GM04504 (cell line): ENCODE measurements at regions not wholly inside any gene's neighbourhood (a gene's known extent, or its start where the extent isn't known, plus 50 kb on each side); places are given as distances from the start of the nearest gene placed in this dataset.
A peak's percentile ranks its signal among the peaks of the same experiment; 100 is the strongest.
"Not testable (repeated sequence)": the region's sequence is repeated elsewhere in the genome, so short reads cannot be mapped to it uniquely, and the experiment has no call there.

Experiments
- DNase-seq: peaks from one replicate; pipeline ENCODE4 v3.0.0-alpha.2; 2012; ENCODE audit warnings: low read depth

DNA sequence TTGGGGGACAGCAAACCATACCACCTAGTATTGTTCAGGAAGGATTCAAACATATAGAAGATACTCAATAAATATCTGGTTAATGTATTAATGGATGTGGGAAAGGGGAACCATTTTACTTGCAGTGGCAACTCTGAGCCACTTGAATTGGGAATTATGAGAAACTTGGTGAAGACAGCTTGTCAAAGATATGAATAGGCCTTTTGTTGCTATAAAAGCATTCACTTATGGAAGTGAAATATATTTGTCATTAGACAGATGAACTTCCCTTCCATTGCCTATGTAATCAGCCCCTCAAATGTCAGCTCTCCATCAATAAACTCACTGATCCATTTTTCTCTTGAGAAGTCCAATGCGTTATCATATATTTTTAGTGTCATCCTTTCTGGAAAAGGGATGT lies 56.1 kb downstream of the GPR85 start:
- DNase-seq = no peak

DNA sequence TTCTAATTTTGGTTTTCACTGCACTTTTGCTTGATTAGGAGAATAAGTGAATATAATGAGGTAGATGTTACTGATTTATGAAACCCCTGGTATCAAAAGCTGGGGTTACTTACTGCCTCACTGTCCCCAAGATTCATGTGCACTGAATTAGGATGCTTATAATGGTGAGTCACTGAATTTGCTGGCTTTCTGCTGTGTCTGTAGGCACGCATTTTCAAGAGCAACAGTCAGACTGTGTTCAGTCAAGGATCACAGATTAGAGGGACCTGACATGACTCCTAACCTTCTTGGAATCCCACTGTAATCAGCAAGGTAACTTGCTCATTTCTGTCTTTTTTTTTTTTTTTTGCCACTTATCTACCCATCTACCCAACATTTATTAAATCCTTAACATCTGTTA lies 59.7 kb downstream of the GPR85 start:
- DNase-seq = peak; percentile 10

DNA sequence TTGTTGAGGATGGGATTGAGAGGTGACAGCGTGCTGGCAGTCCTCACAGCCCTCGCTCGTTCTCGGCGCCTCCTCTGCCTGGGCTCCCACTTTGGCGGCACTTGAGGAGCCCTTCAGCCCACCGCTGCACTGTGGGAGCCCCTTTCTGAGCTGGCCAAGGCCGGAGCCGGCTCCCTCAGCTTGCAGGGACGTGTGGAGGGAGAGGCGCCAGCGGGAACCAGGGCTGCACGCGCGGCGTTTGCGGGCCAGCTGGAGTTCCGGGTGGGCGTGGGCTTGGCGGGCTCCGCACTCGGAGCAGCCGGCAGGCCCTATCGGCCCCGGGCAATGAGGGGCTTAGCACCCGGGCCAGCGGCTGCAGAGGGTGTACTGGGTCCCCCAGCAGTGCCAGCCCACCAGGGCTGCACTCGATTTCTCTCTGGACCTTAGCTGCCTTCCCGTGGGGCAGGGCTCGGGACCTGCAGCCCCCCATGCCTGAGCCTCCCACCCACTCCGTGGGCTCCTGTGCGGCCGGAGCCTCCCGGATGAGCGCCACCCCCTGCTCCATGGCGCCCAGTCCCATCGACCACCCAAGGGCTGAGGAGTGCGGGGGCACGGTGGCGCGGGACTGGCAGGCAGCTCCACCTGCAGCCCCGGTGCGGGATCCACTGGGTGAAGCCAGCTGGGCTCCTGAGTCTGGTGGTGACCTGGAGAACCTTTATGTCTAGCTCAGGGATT lies 69.3 kb downstream of the GPR85 start:
- not testable (repeated sequence) for DNase-seq

DNA sequence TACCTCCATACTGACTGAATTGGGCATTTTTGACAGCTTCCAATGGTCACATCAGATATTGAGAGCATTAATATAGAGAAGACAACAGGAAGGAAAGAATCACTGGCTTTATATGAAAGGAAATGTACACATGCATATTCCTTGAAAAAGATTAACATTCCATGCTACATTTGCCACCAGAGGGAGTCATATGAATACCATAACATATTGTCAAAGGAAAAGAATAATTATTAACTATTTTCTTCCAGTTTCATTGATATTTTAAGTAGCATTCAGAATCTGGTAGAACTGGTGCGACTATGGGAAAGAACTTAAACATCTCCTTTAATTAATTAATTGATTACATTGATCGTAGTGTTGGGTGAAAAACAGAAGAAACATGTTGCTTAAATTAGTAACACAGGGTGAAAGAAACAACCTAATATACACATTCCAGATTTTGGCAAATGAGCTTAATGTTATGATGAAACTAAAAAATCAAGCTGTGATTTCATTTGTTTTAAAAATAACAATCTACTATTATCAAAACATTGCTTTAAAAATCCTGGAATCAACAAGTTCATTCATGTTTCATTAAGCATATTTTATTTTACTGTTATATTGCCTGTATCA lies 71.5 kb downstream of the GPR85 start:
- no peak for DNase-seq

DNA sequence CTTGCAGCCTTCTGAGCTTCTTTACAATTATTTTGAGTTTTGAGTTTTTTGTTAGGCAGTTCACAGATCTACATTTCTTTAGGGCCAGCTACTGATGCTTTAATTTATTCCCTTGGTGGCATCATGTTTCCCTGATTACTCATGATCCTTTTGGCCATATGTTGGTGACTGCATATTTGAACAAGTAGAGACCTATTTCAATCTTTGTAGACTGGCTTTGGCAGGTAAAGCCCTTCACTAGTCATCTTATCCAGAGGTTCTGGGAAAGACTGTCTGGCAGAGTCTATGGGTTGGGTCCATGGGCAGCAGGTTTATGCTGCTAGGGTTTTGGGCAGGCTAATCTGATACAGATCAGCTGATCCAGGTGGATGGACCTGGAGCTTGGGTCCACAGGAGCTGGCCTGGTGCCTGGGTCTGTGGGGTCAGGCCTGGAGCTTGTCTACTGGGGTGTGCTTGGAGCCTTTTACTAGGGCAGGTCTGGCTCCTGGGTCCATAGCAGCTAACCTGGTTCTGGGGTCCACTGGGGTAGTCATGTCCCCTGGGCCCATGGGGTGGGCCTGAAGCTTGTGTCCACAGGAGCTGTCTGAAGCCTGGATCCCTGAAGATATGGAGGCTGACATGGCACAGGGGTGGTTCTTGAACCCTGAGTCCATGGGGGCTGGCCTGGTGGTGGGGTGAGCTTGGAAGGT lies 72.7 kb downstream of the GPR85 start:
- DNase-seq = no peak

DNA sequence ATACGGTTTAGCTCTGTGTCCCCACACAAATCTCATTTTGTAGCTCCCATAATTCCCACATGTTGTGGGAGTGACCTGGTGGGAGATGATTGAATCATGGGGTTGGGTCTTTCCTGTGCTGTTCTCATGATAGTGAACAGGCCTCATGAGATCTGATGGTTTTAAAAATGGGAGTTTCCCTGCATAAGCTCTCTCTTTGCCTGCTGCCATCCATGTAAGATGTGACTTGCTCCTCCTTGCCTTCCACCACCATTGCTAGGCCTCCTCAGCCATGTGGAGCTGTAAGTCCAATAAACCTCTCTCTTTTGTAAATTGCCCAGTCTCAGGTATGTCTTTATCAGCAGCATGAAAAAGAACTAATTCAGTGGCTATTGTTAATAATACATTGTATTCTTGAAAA lies 73.8 kb downstream of the GPR85 start:
- not testable (repeated sequence) for DNase-seq

DNA sequence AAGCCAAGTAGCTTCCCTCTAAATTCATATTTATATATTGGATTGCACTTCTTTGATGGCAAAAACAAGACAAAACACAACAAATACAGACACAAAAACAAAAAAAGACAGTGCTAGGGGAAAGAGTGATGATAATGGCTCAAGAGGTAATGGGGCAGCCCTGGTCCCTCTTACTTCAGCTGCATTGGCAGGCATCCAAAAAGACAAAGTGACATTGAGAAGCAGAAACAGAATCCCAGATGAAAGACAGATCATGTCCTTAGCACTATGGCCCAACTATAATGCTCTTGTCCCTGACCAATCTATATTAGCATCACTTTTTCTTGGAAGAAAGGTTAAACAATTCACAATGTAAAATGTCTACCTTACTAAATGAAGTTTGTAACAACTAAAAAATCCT lies 76.2 kb downstream of the GPR85 start:
- DNase-seq = no peak

DNA sequence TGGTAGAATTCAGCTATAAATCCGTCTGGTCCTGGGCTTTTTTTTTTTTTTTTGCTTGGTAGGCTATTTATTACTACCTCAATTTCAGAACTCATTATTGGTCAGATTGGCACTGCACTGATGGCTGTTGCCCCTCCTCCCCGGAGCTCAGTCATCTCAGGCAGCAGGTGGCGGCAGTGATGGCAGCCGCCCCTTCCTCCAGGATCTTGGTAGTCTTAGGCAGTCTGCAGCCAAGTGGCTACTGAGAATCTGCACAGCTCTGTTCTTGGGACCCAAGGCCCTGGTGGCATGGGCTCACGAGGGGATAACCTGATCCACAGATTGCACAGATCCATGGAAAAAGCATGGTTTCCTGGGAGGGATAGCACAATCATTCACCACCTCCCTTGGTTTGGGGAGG lies 77.9 kb downstream of the GPR85 start:
- DNase-seq = no peak

DNA sequence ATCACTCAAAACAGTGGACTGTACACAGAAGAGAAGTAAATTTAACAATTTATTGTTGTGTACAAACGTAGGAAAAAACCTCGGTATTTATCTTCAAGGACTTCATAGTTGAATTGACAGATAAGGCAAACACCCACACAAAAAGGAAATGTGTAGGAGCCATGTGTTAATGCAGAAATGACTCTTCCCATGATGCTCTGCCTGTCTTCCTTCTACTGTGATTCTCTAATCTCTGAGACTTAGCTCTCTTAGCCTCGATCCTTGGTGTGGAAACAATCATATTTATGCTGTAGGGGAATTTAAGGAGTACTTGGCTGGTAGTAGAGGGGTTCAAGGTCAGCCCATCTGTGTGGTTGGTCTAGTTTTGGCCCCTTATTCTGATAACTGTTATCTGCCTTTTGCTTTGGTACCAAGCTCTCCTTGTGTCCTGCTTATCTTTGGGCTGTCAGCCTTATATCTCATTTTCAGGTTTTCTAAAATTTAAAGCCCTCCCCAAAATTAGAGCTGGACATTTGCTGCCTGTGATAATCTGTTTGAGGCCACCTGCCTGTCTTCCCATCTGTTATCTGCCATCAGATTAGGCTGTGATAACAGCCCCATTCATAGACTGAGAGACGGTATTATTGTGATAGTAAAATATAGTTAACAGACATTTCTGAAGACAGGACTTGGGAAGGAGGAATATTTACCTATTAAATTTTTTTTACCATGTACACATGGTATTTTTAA lies 81.7 kb downstream of the GPR85 start:
- no peak for DNase-seq

DNA sequence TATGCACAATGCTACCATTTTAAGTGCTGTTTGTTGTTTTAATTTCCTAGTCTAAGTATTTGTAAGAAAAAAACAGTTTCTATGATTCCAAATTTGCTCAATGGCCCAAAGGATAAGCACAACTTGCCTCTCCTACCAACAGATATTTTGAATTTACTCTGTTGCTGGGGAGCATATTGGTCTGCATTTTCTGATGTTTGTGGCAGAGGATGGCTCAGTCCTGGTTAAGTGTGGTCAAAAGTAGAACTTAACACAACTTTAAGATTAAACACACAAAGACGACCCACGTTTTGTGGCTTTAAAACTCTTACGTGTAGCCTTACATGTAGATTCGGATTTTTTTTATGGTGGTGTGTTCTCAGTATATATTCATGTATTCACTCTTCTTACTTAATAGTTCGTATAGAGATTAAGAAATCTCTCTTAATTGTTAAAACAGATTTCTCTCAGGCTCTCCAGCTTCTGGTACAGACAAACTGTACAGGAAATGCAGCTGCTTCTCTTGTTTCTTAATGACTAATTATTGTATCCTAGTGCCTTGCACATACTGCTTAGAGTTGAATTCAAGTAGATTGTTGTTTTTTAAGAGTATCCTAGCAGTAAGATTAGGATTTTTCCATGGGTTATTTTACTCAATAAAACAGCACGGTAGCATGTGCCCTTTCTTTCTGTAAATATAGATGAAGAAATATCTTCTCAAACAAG lies 86.2 kb downstream of the GPR85 start:
- DNase-seq = no peak

DNA sequence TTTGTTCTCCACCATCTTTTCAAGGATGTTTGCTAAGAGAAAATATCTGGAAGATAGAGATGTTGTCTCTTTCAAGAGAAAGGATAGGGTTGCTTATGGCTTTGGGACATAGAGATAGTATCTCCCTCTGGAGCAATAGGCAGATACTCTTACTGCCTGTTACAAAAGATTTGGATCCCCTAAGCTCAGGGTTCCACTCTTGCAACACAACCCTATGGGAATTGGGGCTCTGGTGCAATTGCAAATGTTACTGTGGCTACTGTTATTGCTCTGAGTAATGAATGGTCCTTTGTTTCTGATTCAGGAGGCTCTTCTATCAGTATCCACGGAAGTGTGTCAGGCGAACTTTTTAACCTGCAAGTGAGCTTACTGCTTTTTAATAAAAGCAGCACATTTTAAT lies 88.8 kb downstream of the GPR85 start:
- no peak for DNase-seq

DNA sequence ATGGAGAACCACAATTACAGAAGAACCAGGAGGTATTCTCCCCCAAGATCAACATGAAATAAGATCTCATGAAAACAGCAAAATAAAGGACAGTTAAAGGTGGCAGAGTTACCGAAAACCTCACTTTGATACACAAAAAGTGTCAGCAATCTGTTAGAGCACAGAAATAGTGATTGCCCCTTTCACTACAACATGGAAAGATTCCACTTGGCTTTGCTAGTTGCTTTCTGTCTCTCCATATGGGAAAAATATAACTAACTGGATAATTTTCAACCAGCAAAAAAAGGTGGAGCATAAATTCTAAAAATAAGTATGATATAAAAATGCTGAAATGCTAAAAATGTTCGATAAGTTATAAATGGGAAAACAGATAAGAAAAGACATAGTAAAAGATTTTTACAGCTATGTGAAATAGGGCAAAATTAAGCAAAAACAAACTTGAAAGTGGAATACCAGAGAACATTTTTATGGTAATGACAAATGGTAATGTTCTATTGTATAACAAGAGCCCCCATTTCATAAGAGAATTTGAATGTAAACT lies 90.2 kb downstream of the GPR85 start:
- no peak for DNase-seq

DNA sequence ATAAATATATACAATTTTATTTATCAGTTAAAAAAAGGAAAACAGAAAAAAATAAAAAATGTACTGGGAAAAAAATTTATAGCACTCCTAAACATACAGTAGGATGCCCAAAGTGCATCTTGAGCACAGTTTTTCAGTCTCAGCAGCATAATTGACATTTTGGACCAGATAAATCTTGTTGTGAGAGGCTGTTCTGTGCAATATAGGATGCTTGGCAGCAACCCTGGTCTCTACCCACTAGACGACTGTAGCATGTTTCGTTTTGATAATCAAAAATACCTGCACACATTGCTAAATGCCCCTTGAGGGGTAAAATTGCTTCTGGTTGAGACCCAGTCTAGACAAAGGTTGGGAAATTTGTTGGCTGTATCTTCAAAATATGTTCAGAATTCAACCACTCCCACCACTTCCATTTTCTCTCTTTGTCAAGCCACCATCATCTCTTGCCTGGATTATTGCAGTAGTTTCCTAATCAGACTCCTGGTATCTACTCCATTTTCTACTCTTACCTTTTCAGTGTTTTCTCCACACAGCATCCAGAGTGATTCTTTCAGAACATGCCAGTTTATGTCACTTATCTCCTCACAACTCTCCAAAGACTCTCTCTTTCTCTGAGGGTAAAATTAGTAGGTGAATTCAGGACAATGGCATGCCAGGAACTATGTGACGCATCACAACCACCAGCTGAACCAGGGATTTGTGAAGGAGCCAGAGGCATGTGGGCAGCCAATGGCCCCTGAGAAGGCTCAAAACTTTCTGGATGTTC lies 91.4 kb downstream of the GPR85 start:
- DNase-seq = peak; percentile 56

DNA sequence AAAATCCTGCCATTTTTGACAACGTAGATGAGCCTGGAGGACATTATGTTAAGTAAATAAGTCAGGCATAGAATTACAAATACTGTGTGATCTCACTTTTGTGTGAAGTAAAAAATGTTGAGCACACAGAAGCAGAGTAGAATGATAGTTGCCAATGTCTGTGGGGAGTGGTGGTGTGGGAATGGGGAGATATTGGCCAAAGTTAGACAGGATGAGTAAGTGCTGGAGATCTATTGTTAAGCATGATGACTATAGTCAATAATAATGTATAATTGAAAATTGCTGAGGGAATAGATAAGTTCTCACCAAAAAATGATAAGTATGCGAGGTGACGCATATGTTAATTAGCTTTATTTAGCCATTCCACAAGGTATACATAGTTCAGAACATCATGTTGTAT lies 92.0 kb downstream of the GPR85 start:
- peak; percentile 28 for DNase-seq

DNA sequence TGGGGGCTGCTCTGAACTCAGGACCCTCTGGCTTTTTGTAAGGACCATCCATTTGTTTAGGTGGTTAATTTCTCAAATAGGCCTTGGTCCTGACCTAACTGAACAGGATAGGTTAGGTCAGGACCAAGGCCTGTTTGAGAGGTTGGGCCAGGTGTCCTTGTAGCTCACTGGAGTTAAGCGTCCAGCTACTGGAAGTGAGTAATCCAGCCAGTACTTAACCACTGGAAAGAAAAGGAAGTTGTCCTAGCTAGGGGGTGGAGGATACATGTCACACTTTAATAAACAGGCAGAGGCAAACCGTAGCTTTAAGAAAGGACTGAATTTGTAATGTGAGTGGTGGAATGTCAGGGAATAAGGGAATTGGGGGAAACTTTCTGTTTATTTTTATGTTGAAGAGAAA lies 96.0 kb downstream of the GPR85 start:
- no peak for DNase-seq

DNA sequence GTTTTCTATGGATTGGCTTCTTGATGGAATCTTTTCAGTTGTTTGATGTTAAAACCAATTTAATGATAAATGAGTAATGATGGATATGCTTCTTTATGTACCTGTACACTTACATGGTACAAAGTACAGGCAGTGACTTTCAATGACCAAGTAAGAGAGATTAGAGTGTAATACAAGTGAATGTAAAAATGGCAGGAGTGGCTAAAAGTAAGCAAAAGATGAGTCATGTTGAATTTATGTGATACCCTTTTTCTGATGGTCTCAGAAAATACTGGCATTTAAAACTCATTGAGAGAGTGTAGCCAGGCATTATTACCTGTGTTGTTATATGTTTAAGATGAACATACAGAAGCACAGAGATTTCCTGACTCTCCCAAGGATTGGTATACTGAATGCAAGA lies 97.1 kb downstream of the GPR85 start:
- no peak for DNase-seq

DNA sequence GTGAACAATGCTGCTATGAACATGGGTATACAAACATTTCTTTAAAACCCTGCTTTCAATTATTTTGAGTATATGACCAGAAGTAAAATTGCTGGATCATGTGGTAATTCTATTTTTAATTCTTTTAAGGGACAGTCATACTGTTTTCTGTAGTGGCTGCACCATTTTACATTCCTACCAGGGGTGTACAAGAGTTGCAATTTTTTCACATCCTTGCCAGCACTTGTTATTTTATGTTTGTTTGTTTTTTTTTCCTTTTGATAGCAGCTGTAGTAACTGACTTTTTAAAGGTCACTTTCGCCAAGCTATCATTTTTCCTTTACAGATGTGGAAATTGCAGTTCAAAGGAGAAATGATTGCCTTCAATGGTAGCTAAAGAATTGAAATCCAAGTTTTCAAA lies 99.5 kb downstream of the GPR85 start:
- DNase-seq = no peak

DNA sequence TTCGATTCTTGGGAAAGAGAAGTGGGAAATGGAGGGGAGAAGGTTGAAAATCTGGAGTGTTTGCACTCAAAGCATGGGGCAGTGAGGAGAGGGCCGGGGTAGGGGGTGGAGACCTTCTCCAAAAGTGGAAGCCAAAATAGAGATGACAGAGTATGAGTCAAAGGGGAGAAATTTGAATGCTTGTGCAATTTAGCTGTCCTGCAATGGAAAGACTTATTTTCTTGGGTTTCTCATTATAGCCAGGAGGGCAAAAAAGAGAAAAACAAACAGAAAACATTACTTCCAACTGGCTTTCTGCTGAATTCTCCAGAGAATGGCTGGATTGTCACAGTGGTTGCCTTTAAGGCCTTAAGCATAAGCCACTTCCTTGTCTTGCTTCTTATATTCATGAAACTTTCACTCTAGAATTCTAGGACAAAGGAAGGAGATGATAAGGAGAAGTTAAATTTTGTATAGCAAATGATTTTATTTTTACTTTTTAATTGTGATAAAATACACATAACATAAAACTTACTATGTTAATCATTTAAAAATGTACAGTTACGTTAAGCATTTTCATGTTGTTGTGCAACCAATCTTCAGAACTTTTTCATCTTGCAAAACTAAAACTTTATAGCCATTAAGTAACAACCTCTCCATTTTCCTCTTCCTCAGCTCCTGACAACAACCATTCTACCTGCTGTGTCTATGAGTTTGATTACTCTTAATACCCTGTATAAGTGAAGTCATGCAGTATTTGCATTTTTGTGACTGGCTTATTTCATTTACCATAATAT lies 100.2 kb downstream of the GPR85 start:
- peak; percentile 24 for DNase-seq

DNA sequence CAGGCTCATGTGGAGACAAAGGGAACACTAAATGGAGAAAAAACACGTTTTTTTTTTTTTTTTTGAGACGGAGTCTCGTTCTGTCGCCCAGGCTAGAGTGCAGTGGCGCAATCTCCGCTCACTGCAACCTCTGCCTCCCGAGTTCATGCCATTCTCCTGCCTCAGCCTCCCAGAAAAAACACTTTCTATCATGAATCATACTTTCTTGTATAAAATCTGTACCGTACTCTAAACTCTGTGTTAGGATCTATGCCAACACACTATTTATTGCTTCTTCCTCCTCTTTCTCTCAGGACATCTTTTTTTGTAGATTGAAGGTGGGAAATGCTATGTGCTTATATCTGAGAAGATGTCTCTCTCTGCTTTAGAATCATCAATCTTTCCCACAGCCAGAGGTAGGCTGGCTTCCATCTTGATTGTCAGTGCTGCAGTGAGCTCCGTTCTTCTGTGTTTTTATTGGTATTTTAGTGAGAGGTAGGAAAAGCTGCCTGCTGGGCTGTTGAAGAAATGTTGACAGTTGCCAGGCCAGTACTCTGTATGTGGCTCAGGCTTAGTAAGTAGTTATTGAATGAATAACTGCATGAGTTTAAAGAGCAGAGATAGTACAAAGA lies 101.1 kb downstream of the GPR85 start:
- no peak for DNase-seq
